ENCODE measurements at regions not wholly inside any gene's neighbourhood (a gene's known extent, or its start where the extent isn't known, plus 50 kb on each side); places are given as distances from the start of the nearest gene placed in this dataset.

- TF ChIP-seq CTCF (IDR thresholded peaks at IDR 0.05): no peak
- no peak for TF ChIP-seq POLR2A (IDR thresholded peaks at IDR 0.05)
These were observed 171.1 kb downstream of the SOD2 start for GRCh38 chr6:159521962-159522361.
